HG03135 (cell line): ENCODE measurements at regions not wholly inside any gene's neighbourhood (a gene's known extent, or its start where the extent isn't known, plus 50 kb on each side); places are given as distances from the start of the nearest gene placed in this dataset.

Experiments
- ATAC-seq: cut with Tn5 transposase; IDR thresholded peaks from one replicate; pipeline ENCODE4 v1.9.1; 2021; ENCODE audit warnings: mild to moderate bottlenecking, moderate library complexity; ENCODE audit not compliant: unreplicated experiment

DNA sequence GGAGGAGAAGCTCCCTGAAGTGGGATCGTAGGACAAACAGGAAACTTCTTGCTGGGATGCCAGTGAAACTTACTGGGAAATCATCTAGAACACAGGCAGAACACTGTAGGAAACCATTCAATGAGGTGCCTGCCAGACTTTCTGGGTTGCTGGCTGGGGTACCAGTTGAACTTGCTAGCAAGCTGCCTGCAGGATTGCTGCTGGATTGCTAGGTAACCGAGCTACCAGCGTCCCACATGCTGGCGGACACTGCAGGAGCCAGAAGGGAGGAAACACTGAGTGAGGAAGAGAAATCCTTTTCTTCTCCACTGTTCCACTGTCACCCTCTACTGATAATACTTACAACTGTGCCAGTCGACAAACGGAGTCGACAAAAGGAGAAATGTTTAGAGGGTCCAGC, 91.3 kb upstream of the SLC35B3 start:
- no peak for ATAC-seq

DNA sequence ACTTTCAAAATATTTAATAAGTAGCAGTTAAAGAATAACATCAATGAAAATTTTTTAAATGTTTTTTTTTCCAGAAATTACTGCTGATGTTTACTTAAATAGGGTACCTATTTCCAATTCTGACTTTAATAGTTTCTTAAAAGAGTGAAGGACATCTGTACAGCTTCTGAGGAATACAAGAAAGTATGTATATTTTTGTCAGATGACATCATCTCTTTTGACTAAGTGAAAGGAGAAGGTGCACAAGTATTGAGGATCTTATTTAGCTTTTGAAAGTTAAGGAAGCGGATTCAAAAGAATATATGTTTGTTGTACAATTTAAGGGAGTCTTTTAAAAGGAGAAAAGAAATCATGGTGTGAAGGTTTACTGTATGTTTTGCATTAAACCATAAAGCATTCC, 90.0 kb upstream of the SLC35B3 start:
- ATAC-seq, result no peak

DNA sequence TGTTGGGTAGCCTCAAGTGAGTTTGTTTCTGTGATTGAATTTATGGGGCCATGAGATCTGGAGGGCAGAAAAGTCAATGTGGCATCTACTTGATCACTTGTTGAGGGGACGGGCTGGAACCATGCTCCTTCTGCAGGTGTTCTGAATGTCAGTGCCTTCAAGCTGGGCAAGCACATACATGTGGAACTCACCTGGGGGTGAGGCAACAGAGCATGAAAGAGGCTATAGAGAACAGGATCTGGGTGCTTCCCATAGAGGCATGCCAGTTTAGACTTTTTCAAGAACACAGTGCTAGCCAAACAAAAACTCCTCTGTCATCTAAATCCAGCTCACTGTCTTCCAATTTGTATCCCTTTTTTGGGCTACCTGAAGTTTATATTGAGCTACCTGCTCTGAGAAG, 77.8 kb upstream of the SLC35B3 start:
- no peak for ATAC-seq

- no peak for ATAC-seq
Observed at GRCh38 chr6:8507286-8507685, 71.9 kb upstream of the SLC35B3 start.

DNA sequence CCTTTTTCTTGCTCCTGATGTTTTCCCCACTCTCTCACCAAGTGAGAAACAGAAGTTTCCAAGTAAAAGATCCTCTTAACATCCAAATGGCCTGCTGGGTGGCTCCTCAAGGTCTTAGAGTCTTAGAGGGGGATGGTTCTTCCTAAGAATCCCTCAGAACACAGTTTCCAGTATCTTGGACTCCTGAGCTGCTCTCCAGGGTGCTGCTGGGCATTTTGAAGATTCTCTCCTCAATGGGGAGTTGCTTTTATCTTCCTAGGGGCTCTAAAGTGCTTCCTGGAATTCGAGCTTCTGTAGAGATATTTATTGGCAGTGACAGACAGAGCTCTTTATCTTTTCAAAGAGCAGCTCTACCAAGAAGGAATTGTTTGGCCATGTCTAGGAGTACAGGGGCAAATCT, 70.8 kb upstream of the SLC35B3 start:
- no peak for ATAC-seq

DNA sequence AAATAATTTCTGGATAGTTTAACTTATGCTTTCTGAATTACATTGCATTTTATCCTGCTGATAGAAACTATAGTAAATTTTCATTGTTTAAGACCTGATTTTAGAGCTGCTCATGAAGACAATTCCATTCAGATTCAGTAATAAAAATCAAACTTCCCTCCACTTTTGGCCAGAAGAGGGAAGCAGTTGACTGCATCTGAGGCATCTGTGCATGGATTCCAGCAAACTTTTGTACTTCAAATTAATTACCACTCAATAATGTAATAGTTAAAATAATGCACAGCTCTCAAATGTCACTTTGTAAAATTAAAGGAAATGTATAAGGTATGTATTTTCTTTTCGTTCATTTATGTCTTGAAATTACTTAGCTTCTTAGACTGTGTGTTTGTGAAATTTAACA, 64.2 kb upstream of the SLC35B3 start:
- ATAC-seq, result no peak

- no peak for ATAC-seq
Observed at GRCh38 chr6:8494730-8495129, 59.4 kb upstream of the SLC35B3 start.

DNA sequence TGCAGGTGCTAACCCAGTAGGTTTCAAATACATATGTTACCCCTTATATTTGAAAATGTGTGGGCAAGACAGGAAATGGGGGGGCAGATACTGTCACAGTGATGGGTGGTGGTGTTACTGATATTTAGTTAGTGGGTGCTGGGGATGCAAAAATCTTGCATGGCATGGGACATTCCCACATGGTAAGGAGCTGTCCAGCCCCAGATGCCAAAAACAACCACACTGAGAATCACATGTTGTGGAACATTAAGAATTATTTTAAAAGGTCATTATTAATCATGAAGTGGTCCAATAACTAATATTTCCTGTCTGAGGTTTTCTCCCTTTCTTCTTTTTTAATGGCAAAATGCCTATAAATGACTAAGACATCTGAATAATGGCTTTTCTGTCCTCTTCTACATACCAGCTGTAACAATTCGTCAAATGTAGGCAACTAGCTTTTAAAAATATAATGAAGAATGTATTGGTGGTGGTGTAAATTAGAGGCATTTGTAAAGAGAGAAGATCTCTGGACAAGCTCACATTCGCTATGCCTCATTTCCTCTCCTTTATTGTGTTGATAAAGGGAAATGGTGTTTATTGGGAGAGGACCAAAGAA, 57.3 kb upstream of the SLC35B3 start:
- no peak for ATAC-seq
